ENCODE measurements at regions not wholly inside any gene's neighbourhood (a gene's known extent, or its start where the extent isn't known, plus 50 kb on each side); places are given as distances from the start of the nearest gene placed in this dataset.

DNA sequence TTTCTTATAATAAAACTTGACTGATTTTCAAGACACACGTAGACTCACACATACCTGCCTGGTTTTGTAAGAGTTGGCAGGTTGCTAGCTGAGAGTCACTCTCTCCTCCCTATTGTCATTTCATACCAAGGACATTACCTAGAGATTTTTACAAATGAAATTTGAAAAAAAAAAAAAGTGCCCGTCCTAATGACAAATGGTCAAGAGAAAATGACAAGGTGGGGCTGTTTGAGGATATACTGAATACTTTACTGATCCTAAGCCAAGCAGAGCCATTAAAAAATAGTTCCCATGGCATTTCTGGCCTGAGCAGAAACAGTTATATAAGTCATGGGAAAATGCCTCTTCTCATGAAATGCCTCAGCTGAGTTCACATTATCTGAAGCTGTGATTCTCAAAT, 150.2 kb downstream of the DYRK2 start:
- no peaks in the 10 kb centered on the region for H3K4me1 ChIP-seq (ENCODE audit: insufficient read depth)
- H3K4me3 ChIP-seq: no peak overlapping the region
- no peak for TF ChIP-seq EZH2 (IDR thresholded peaks at IDR 0.05; ENCODE audit: borderline replicate concordance)
- TF ChIP-seq, protein P1, sequence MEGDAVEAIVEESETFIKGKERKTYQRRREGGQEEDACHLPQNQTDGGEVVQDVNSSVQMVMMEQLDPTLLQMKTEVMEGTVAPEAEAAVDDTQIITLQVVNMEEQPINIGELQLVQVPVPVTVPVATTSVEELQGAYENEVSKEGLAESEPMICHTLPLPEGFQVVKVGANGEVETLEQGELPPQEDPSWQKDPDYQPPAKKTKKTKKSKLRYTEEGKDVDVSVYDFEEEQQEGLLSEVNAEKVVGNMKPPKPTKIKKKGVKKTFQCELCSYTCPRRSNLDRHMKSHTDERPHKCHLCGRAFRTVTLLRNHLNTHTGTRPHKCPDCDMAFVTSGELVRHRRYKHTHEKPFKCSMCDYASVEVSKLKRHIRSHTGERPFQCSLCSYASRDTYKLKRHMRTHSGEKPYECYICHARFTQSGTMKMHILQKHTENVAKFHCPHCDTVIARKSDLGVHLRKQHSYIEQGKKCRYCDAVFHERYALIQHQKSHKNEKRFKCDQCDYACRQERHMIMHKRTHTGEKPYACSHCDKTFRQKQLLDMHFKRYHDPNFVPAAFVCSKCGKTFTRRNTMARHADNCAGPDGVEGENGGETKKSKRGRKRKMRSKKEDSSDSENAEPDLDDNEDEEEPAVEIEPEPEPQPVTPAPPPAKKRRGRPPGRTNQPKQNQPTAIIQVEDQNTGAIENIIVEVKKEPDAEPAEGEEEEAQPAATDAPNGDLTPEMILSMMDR (IDR thresholded peaks at IDR 0.05; ENCODE audit: poor library complexity): no peak
- no peaks in the 10 kb centered on the region for H3K27me3 ChIP-seq
- no peaks in the 10 kb centered on the region for H3K9me3 ChIP-seq (ENCODE audit: low read depth)
- no peaks in the 10 kb centered on the region for H3K36me3 ChIP-seq (replicated peaks; ENCODE audit: insufficient read depth, low read depth)
- no peaks in the 10 kb centered on the region for H4K20me1 ChIP-seq (ENCODE audit: insufficient read depth, poor library complexity, severe bottlenecking)
- H3K9me2 ChIP-seq (replicated peaks; ENCODE audit: insufficient read depth): no peaks in the 10 kb centered on the region
- no peak overlapping the region for H2AFZ ChIP-seq
- no peak for DNase-seq (ENCODE audit: low spot score)
- H3K27ac ChIP-seq: no peak overlapping the region
- 78% methylated on average over 2 of the region's 2 CpGs for WGBS (ENCODE audit: low lambda C conversion rate, missing lambda C conversion rate)
- no peak overlapping the region for H3K4me2 ChIP-seq
- no peaks in the 10 kb centered on the region for H3K79me2 ChIP-seq

DNA sequence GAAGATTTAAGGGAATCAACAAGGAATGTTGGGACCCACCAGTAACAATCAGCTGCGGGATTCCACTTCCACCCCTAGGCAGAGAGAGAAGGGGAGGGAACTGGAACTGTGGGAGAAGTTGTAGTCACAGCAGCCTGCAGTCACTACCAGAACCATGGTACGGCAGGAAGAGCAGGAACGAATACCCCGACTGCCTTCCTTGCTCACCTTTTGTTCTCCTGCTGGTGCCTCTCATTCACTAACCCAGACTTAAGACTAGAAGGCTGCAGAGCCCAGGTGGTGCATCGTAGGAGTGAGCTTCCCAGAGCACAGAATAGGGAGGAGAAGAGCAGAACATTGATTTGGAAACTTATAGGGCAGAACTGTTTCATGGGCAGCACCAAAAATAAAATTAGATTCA, 154.2 kb downstream of the DYRK2 start:
- no peak for TF ChIP-seq EZH2phosphoT487 (IDR thresholded peaks at IDR 0.05; ENCODE audit: low read depth, severe bottlenecking, unreplicated experiment)
- no peaks in the 10 kb centered on the region for H3K4me1 ChIP-seq (ENCODE audit: insufficient read depth)
- no peaks in the 10 kb centered on the region for H3K9me2 ChIP-seq (replicated peaks; ENCODE audit: insufficient read depth)
- H3K36me3 ChIP-seq (replicated peaks; ENCODE audit: insufficient read depth, low read depth): no peaks in the 10 kb centered on the region
- no peaks in the 10 kb centered on the region for H3K27me3 ChIP-seq
- 63% methylated on average over 5 of the region's 5 CpGs for WGBS (ENCODE audit: low lambda C conversion rate, missing lambda C conversion rate)
- no peak overlapping the region for H3K4me3 ChIP-seq
- H3K4me2 ChIP-seq: no peak overlapping the region
- no peaks in the 10 kb centered on the region for H3K79me2 ChIP-seq
- H3K9me3 ChIP-seq (ENCODE audit: low read depth): no peaks in the 10 kb centered on the region
- no peaks in the 10 kb centered on the region for H4K20me1 ChIP-seq (ENCODE audit: insufficient read depth, poor library complexity, severe bottlenecking)
- no peak overlapping the region for H3K27ac ChIP-seq
- no peak for DNase-seq (ENCODE audit: low spot score)
- H2AFZ ChIP-seq: no peak overlapping the region

DNA sequence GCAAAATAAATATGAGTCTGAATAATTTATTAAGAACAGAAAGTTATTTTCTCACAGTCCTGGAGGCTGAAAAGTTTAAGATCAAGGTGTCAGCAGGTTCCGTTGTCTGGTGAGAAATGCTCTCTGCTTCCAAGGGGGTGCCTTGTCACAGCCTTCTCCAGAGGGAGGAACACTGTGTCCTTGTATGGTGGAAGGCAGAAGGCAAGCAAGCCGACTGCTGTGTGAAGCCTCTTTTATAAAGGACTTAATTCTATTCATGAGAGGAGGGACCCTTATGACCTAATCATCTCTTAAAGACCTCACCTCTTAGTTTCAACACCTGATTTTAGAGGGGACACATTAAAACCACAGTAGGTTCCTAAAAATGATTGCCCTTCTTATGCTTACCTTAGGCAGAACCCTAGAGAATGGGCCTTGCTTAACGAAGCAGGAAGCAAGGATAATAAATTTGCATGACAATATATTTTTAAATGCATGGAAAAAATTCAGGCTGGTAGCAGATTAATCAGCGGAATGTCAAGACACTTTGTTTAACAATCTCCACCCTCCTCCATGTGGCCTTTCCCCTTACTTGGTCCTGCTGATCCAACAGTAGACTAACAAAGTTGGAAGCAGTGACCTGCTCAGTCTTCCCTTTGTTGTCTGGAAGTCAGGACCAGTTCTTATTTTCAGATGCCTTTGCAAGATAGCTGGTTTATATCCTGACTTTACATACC, 154.9 kb downstream of the DYRK2 start:
- Histone ChIP-seq H3K27me3 (no peaks in the 10 kb centered on the region), H3K9me3 (ENCODE audit: low read depth) (no peaks in the 10 kb centered on the region), H4K20me1 (ENCODE audit: insufficient read depth, poor library complexity, severe bottlenecking) (no peaks in the 10 kb centered on the region), H2AFZ (no peak overlapping the region), H3K36me3 (replicated peaks; ENCODE audit: insufficient read depth, low read depth) (no peaks in the 10 kb centered on the region), H3K4me3 (no peak overlapping the region), H3K4me2 (no peak overlapping the region), H3K79me2 (no peaks in the 10 kb centered on the region), H3K9me2 (replicated peaks; ENCODE audit: insufficient read depth) (no peaks in the 10 kb centered on the region), H3K27ac (no peak overlapping the region), H3K4me1 (ENCODE audit: insufficient read depth) (no peaks in the 10 kb centered on the region)
- TF ChIP-seq EZH2phosphoT487 (IDR thresholded peaks at IDR 0.05; ENCODE audit: low read depth, severe bottlenecking, unreplicated experiment) (no peak), EZH2 (IDR thresholded peaks at IDR 0.05; ENCODE audit: borderline replicate concordance) (no peak)
- TF ChIP-seq, protein P1 (IDR thresholded peaks at IDR 0.05; ENCODE audit: poor library complexity): no peak
- no peak for DNase-seq (ENCODE audit: low spot score)
- WGBS (ENCODE audit: low lambda C conversion rate, missing lambda C conversion rate): 74% methylated on average over 4 of the region's 4 CpGs

DNA sequence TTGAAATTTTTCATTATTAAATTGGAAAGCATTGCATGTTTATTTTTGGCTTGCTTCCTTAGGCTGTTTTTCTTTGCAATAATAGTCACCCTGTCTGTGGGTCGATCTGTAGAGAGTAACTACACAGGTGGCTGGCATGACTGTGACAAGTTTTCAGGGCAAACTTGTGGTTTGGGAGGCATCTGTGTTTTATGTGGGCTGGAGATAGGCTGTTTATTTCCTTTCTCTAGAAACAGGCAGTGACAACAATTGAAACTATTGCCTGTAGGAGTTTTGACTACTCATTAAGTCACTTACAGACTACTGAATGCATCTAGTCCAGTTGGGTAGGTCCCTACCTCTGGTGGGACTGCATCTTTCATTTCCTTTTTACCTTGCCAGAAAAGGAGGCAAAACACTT, 155.6 kb downstream of the DYRK2 start:
- H3K4me2 ChIP-seq: no peak overlapping the region
- 85% methylated on average over 1 of the region's 1 CpG for WGBS (ENCODE audit: low lambda C conversion rate, missing lambda C conversion rate)
- TF ChIP-seq, protein P1 (IDR thresholded peaks at IDR 0.05; ENCODE audit: poor library complexity): no peak
- TF ChIP-seq EZH2phosphoT487 (IDR thresholded peaks at IDR 0.05; ENCODE audit: low read depth, severe bottlenecking, unreplicated experiment) (no peak), EZH2 (IDR thresholded peaks at IDR 0.05; ENCODE audit: borderline replicate concordance) (no peak)
- no peaks in the 10 kb centered on the region for H3K36me3 ChIP-seq (replicated peaks; ENCODE audit: insufficient read depth, low read depth)
- no peak for DNase-seq (ENCODE audit: low spot score)
- no peak overlapping the region for H2AFZ ChIP-seq
- H3K9me2 ChIP-seq (replicated peaks; ENCODE audit: insufficient read depth): no peaks in the 10 kb centered on the region
- no peaks in the 10 kb centered on the region for H4K20me1 ChIP-seq (ENCODE audit: insufficient read depth, poor library complexity, severe bottlenecking)
- no peaks in the 10 kb centered on the region for H3K27me3 ChIP-seq
- H3K79me2 ChIP-seq: no peaks in the 10 kb centered on the region
- no peak overlapping the region for H3K4me3 ChIP-seq
- no peaks in the 10 kb centered on the region for H3K9me3 ChIP-seq (ENCODE audit: low read depth)
- no peaks in the 10 kb centered on the region for H3K4me1 ChIP-seq (ENCODE audit: insufficient read depth)
- no peak overlapping the region for H3K27ac ChIP-seq

Data from hepatocyte (in vitro differentiated cells).